GF-D8 (cell line): ENCODE measurements at regions not wholly inside any gene's neighbourhood (a gene's known extent, or its start where the extent isn't known, plus 50 kb on each side); places are given as distances from the start of the nearest gene placed in this dataset.
"Not testable (repeated sequence)": the region's sequence is repeated elsewhere in the genome, so short reads cannot be mapped to it uniquely, and the experiment has no call there.

Experiments used
- DNase-seq: peaks from one replicate; lab custom pipeline; 2025; lab: John Stamatoyannopoulos, UW

- not testable (repeated sequence) for DNase-seq
Measured at GRCh38 chr7:6990426-6991152, 164.5 kb upstream of the CCZ1B start.

- not testable (repeated sequence) for DNase-seq
Measured at GRCh38 chr7:6991169-6991611, 165.1 kb upstream of the CCZ1B start.

DNA sequence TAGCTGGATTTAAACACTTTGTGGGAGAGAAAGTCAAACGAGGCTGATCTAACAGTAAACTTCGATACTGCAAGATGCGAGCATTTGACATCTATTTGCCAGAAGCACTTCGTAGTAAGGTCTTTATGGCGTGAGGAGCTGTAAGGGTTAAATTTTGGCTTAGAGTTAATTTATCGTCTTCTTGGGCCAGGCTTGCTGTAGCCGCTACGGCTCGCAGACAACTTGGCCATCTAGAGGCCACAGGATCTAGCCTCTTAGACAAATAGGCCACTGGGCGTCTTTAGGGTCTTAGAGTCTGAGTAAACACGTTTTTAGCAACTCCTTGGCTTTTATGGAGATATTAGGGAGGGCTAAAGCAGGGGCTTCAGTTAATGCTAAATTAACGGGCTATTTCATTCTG lies 165.6 kb upstream of the CCZ1B start:
- not testable (repeated sequence) for DNase-seq

DNA sequence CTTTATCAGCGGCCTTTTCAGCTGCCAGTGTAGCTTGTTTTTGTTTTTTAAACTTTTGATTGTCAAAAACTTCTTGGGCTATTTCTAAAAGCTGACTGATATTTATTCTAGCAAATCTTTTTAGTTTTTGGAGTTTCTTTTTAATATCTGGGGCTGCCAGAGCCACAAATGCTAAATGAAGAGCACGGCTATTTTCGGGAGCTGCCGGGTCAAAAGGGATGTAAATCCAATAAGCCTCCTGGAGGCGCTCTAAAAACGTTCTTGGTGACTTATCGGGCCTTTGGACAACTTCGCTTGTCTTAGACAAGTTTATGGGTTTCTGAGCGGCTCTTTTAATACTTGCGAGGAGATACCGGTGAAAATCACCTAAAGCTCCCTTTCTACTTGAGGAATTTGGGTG lies 166.1 kb upstream of the CCZ1B start:
- not testable (repeated sequence) for DNase-seq

GRCh38 chr7:6995026-6995425 lies 169.0 kb upstream of the CCZ1B start:
- DNase-seq, result not testable (repeated sequence)

- not testable (repeated sequence) for DNase-seq
Measured at GRCh38 chr7:6995493-6996289, 169.6 kb upstream of the CCZ1B start.

DNA sequence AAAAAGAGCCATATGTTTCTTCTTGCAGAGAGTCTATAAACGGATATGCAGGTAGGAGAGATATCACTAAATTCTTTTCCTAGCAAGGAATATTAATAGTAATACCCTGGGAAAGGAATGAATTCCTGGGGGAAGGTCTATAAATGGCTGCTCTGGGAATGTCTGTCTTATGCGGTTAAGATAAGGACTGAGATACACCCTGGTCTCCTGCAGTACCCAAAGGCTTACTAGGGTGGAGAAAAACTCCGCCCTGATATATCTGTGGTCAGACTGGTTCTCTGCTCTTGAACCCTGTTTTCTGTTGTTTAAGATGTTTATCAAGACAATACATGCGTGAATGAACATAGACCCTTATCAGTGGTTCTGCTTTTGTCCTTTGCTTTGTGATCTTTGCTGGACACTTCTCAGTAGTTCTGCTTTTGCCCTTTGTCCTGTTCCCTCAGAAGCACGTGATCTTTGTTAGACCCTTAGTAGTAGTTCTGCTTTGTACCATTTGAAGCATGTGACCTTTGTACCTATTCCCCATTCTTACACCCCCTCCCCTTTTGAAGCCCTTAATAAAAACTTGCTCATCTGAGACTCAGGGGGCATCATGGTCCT lies 173.1 kb upstream of the CCZ1B start:
- not testable (repeated sequence) for DNase-seq

DNA sequence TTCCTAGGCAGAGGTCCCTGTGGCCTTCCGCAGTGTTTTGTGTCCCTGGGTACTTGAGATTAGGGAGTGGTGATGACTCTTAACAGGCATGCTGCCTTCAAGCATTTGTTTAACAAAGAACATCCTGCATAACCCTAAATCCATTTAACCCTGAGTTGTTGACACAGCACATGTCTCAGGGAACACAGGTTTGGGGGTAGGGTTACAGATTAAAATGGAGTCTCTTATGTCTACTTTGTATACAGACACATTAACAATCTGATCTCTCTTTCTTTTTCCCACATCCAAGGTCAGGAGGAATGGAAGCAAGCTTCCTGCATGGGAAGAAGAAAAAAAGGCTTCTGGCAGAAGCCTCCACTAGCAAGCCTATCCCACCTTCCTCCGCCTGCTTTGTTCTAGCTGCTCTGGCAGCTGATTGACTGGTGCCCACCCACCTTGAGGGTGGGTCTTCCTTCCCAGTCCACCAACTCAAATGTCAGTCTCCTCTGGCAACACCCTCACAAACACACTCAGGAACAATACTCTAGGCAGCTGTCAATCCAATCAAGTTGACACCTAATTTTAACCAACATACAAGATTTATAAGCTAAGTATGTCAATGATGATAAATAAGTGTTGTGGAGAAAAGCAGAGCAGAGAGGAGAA lies 176.5 kb upstream of the CCZ1B start:
- DNase-seq, result no peak

DNA sequence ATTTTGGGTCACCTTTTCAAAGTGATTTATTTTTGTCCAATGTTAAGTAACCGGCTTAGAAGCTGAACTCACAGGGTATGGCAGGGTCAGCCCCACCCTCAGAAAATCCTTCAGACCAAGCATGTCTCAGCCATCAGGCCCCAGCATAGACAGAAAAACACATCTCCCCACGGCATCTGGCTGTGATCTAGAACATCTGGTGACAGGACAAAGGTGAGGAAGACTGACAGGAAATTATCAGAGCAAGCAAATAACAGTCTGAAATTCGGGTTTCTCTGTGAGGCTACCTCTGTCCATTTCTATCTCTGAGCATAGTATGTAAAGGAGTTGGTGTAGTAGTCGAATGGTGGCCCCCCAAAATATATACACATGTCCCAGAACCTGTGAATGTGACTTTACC lies 177.0 kb upstream of the C1GALT1 start:
- no peak for DNase-seq

DNA sequence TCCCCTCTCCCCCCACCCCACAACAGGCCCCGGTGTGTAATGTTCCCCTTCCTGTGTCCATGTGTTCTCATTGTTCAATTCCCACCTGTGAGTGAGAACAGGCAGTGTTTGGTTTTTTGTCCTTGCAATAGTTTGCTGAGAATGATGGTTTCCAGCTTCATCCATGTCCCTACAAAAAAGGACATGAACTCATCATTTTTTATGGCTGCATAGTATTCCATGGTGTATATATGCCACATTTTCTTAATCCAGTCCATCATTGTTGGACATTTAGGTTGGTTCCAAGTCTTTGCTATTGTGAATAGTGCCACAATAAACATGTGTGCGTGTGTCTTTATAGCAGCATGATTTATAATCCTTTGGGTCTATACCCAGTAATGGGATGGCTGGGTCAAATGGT lies 176.4 kb upstream of the C1GALT1 start:
- not testable (repeated sequence) for DNase-seq

DNA sequence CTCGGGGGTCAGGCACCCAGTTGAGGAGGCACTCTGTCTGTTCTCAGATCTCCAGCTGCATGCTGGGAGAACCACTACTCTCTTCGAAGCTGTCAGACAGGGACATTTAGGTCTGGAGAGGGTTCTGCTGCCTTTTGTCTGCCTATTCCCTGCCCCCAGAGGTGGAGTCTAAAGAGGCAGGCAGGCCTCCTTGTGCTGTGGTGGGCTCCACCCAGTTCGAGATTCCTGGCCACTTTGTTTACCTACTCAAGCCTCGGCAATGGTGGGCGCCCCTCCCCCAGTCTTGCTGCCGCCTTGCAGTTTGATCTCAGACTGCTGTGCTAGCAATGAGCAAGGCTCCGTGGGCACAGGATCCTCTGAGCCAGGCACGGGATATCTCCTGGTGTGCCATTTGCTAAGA lies 171.1 kb upstream of the C1GALT1 start:
- DNase-seq, result not testable (repeated sequence)

- DNase-seq, result not testable (repeated sequence)
Measured at GRCh38 chr7:7011751-7012150, 170.6 kb upstream of the C1GALT1 start.

GRCh38 chr7:7014827-7015595 lies 167.3 kb upstream of the C1GALT1 start:
- no peak for DNase-seq

GRCh38 chr7:7017707-7018280 lies 164.6 kb upstream of the C1GALT1 start:
- DNase-seq, result no peak

GRCh38 chr7:7018290-7018689 lies 164.1 kb upstream of the C1GALT1 start:
- no peak for DNase-seq

DNA sequence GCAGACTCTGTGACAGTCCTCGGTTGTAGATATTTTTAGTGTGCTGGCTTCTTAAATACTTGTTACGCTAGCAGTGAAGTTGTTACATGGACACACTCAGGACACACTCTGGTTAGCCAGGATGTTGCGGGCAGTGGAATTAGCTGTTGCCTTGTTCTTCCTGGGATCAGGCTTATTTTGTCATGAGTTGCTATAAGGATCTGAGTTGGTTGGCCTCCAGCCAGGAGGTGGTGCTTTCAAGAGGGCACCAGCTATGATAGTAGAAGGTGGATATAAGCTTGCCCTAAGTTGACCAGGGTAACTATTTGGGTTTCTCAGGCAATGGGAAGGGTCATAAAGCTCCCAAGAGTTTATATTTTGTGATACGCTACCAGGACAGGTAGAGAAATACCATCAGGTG lies 150.1 kb upstream of the C1GALT1 start:
- DNase-seq, result no peak

- DNase-seq, result no peak
Measured at GRCh38 chr7:7035851-7036250, 146.5 kb upstream of the C1GALT1 start.

DNA sequence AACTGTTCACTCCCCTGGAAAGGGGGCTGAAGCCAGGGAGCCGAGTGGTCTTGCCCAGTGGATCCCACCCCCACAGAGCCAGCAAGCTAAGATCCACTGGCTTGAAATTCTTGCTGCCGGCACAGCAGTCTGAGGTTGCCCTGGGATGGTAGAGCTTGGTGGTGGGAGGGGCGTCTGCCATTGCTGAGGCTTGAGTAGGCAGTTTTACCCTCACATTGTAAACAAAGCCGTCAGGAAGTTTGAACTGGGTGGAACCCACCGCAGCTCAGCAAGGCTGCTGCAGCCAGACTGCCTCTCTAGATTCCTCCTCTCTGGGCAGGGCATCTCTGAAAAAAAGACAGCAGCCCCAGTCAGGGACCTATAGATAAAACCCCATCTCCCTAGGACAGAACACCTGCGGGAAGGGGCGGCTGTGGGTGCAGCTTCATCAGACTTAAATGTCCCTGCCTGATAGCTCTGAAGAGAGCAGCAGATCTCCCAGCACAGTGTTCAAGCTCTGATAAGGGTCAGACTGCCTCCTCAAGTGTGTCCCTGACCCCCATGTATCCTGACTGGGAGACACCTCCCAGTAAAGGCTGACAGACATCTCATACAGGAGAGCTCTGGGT lies 140.0 kb upstream of the C1GALT1 start:
- not testable (repeated sequence) for DNase-seq

DNA sequence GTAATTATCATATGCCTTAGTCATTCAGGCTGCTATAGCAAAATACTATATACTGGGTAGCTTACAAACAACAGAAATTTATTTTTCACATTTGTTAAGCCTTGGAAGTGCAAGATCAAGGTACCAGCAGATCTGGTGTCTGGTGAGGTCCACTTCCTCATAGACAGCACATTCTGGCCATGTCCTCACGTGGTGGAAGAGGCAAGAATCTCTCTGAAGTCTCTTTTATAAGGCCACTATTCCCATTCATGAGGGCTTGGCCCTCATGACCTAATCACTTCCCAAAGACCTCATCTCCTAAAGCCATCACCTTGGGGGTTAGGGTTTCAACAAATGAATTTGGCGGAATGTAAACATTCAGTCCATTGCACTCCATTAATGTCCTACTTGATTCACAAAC lies 137.5 kb upstream of the C1GALT1 start:
- DNase-seq, result no peak

DNA sequence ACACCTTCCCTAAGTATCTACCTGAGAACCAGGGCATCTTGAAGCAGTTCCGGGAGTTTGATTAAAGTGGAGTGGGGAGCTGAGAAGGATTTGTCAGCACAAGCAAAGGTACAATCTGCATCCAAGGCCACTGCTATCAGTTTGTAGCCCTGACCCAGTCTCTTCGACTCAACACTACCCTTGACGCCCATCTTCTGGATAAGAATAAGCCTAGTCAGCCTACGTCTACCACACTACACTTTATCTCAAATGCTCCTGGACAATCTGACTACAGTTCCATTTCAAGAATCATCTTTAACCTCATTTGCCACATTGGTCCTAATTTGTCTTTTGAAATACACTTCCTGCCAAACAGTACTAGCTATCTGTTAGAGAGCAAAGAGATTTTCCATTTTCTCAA lies 134.1 kb upstream of the C1GALT1 start:
- no peak for DNase-seq
